HCT116 (cell line): ENCODE measurements at regions not wholly inside any gene's neighbourhood (a gene's known extent, or its start where the extent isn't known, plus 50 kb on each side); places are given as distances from the start of the nearest gene placed in this dataset.

Experiments
- ATAC-seq: fragments of 200-7000 bp; cut with Tn5 transposase; 2 replicates; pipeline ENCODE4 v1.9.1; 2020; ENCODE audit warnings: mild to moderate bottlenecking, moderate library complexity
- BruUV-seq: library from RNA; stranded (reverse); fragments of 400-500 nt; replicated peaks from 2 replicates; lab custom pipeline; 2021; lab: Mats Ljungman, UMichigan
- CTCF ChIA-PET: fragments of 300-600 bp; sonication (Branson Sonifier 250); formaldehyde crosslinking; loops from one replicate; lab custom pipeline; 2021; ENCODE audit warnings: antibody characterized with exemption; lab: Charles Lee
- POLR2A ChIA-PET: fragments of 300-600, 350-600 bp; sonication (Branson Sonifier 250); formaldehyde crosslinking; loops from one replicate; lab custom pipeline; 2021; ENCODE audit warnings: antibody characterized with exemption; lab: Charles Lee
- RAD21 ChIA-PET, 2 experiments: fragments of 300-600 bp; sonication (Branson Sonifier 250); formaldehyde crosslinking; loops; one replicate each; lab custom pipeline; 2023; ENCODE audit warnings: low total read pairs in 2 of 2; ENCODE audit not compliant: uncharacterized antibody in 2 of 2, unreplicated experiment in 2 of 2, low non-redundant PET in 1 of 2; lab: Charles Lee
- DNase-seq: peaks from one replicate; pipeline ENCODE4 v3.0.0-alpha.2; 2010; ENCODE audit warnings: low read depth, low spot score
- H2AFZ ChIP-seq: fragments of 200-600 bp; shearing (Covaris generic), sonication (generic); 2 replicates; pipeline ENCODE4 v1.6.1; 2017; ENCODE audit warnings: low read depth, mixed run types, mixed read lengths, antibody characterized with exemption, low read length; ENCODE audit not compliant: poor library complexity, severe bottlenecking
- H3K27ac ChIP-seq: 2 replicates; pipeline ENCODE4 v1.5.1; 2012; ENCODE audit warnings: low read depth, low read length
- H3K27me3 ChIP-seq: fragments of 200-600 bp; sonication (generic); 2 replicates; pipeline ENCODE4 v1.6.1; 2016; ENCODE audit warnings: mixed run types, low read length, mixed read lengths; ENCODE audit not compliant: insufficient read depth
- H3K36me3 ChIP-seq, 2 experiments: fragments of 200-500 bp in 1 of 2; fragments of 200-600 bp in 1 of 2; sonication (Bioruptor generic) in 1 of 2; sonication (generic) in 1 of 2; 2 replicates each; pipeline versions ENCODE4 v1.5.1 to v1.6.1; 2014 to 2016; ENCODE audit warnings: low read length in 2 of 2, inconsistent platforms in 1 of 2, mixed read lengths in 1 of 2, mixed run types in 1 of 2; ENCODE audit not compliant: insufficient read depth in 2 of 2, control insufficient read depth in 1 of 2
- H3K4me1 ChIP-seq, 2 experiments: fragments of 200-600 bp in 1 of 2; sonication (generic) in 1 of 2; 2 replicates each; pipeline versions ENCODE4 v1.5.1 to v1.6.1; 2012 to 2017; ENCODE audit warnings: low read length in 2 of 2, inconsistent platforms in 1 of 2, mild to moderate bottlenecking in 1 of 2, mixed read lengths in 1 of 2, mixed run types in 1 of 2, moderate library complexity in 1 of 2; ENCODE audit not compliant: insufficient read depth in 2 of 2, control insufficient read depth in 1 of 2
- H3K4me2 ChIP-seq: fragments of 200-600 bp; sonication (generic); 2 replicates; pipeline ENCODE4 v1.6.1; 2017; ENCODE audit warnings: mixed run types, low read length, mixed read lengths
- H3K4me3 ChIP-seq, 2 experiments: fragments of 200-600 bp in 1 of 2; sonication (generic) in 1 of 2; replicated peaks in 1 of 2; 2 replicates each; pipeline ENCODE4 v1.5.1; 2011 to 2016; ENCODE audit warnings: low read length in 2 of 2, control low read depth in 1 of 2, low read depth in 1 of 2, mild to moderate bottlenecking in 1 of 2, mixed read lengths in 1 of 2, mixed run types in 1 of 2
- H3K79me2 ChIP-seq: fragments of 200-600 bp; sonication (generic); 2 replicates; pipeline ENCODE4 v1.6.1; 2017; ENCODE audit warnings: mild to moderate bottlenecking, mixed run types, low read length, moderate library complexity, mixed read lengths; ENCODE audit not compliant: insufficient read depth
- H3K9ac ChIP-seq: fragments of 200-600 bp; sonication (generic); 2 replicates; pipeline ENCODE4 v1.6.1; 2016; ENCODE audit warnings: low read length, mixed read lengths
- H3K9me2 ChIP-seq: fragments of 200-600 bp; sonication (generic), shearing (Covaris generic); 2 replicates; pipeline ENCODE4 v1.6.1; 2017; ENCODE audit warnings: mixed run types, mild to moderate bottlenecking, moderate library complexity; ENCODE audit not compliant: insufficient read depth
- H3K9me3 ChIP-seq, 2 experiments: fragments of 200-500 bp in 1 of 2; fragments of 200-600 bp in 1 of 2; sonication (Bioruptor generic) in 1 of 2; sonication (generic) in 1 of 2; 2 replicates each; pipeline ENCODE4 v1.6.1; 2014 to 2017; ENCODE audit warnings: low read length in 2 of 2, mixed read lengths in 2 of 2, inconsistent platforms in 1 of 2, low read depth in 1 of 2, mild to moderate bottlenecking in 1 of 2, mixed run types in 1 of 2, moderate library complexity in 1 of 2; ENCODE audit not compliant: control insufficient read depth in 1 of 2, insufficient read depth in 1 of 2
- H4K20me1 ChIP-seq: fragments of 200-600 bp; sonication (generic), shearing (Covaris generic); 2 replicates; pipeline ENCODE4 v1.6.1; 2017; ENCODE audit warnings: mixed run types, mild to moderate bottlenecking, moderate library complexity; ENCODE audit not compliant: insufficient read depth
- ATF3 ChIP-seq: IDR thresholded peaks from 2 replicates; pipeline ENCODE4 v1.6.1; 2012
- CEBPB ChIP-seq: IDR thresholded peaks from 2 replicates; pipeline ENCODE4 v1.6.1; 2012; ENCODE audit warnings: low read depth
- EGR1 ChIP-seq: IDR thresholded peaks from 2 replicates; pipeline ENCODE4 v1.6.1; 2012; ENCODE audit warnings: low read depth
- ELF1 ChIP-seq: IDR thresholded peaks from 2 replicates; pipeline ENCODE4 v1.6.1; 2012; ENCODE audit warnings: low read depth, borderline replicate concordance
- EZH2 ChIP-seq: fragments of 200-600 bp; sonication (generic); IDR thresholded peaks from 2 replicates; pipeline ENCODE4 v1.6.1; 2017; ENCODE audit warnings: antibody characterized with exemption, mixed run types
- EZH2phosphoT487 ChIP-seq: fragments of 200-600 bp; IDR thresholded peaks from 2 replicates; pipeline ENCODE4 v1.6.1; 2018; ENCODE audit warnings: antibody characterized with exemption, borderline replicate concordance
- JUND ChIP-seq: IDR thresholded peaks from 2 replicates; pipeline ENCODE4 v1.6.1; 2012
- MAX ChIP-seq: IDR thresholded peaks from 2 replicates; pipeline ENCODE4 v1.6.1; 2012
- POLR2A ChIP-seq: IDR thresholded peaks from 2 replicates; pipeline ENCODE4 v1.7.0; 2011; ENCODE audit warnings: borderline replicate concordance; ENCODE audit not compliant: insufficient read depth, insufficient read length; ENCODE audit errors: extremely low read depth
- POLR2AphosphoS5 ChIP-seq: IDR thresholded peaks from 2 replicates; pipeline ENCODE4 v1.6.1; 2011; ENCODE audit warnings: mild to moderate bottlenecking, low read depth, low read length, moderate library complexity
- RAD21 ChIP-seq: IDR thresholded peaks from 2 replicates; pipeline ENCODE4 v1.6.1; 2012; ENCODE audit warnings: low read depth, mild to moderate bottlenecking
- SIN3A ChIP-seq: IDR thresholded peaks from 2 replicates; pipeline ENCODE4 v1.6.1; 2012; ENCODE audit warnings: low read depth
- SP1 ChIP-seq: IDR thresholded peaks from 2 replicates; pipeline ENCODE4 v1.6.1; 2012; ENCODE audit warnings: low read depth
- SRF ChIP-seq: IDR thresholded peaks from 2 replicates; pipeline ENCODE4 v1.6.1; 2012; ENCODE audit warnings: low read depth
- TCF7L2 ChIP-seq: IDR thresholded peaks from 2 replicates; pipeline ENCODE4 v1.7.0; 2011; ENCODE audit warnings: borderline replicate concordance, inconsistent platforms; ENCODE audit not compliant: insufficient read depth, insufficient read length; ENCODE audit errors: extremely low read depth
- ZFX ChIP-seq: fragments of 450-650 bp; IDR thresholded peaks from 2 replicates; pipeline ENCODE4 v1.6.1; 2017
- ZNF274 ChIP-seq: fragments of 200-500 bp; sonication (Bioruptor generic); IDR thresholded peaks from 2 replicates; pipeline ENCODE4 v1.6.1; 2014; ENCODE audit warnings: mild to moderate bottlenecking, low read depth, low read length, inconsistent platforms
- intact Hi-C: fragments of 100-400 bp; cut with micrococcal nuclease; formaldehyde crosslinking; loops from 2 replicates; pipeline ENCODE4 v1.10.0; 2022
- TF ChIP-seq, protein P1 (sequence below): IDR thresholded peaks from 2 replicates; pipeline ENCODE4 v1.6.1; 2011; ENCODE audit warnings: mild to moderate bottlenecking, low read length, moderate library complexity; ENCODE audit not compliant: insufficient replicate concordance; ENCODE audit errors: extremely low read depth

DNA sequence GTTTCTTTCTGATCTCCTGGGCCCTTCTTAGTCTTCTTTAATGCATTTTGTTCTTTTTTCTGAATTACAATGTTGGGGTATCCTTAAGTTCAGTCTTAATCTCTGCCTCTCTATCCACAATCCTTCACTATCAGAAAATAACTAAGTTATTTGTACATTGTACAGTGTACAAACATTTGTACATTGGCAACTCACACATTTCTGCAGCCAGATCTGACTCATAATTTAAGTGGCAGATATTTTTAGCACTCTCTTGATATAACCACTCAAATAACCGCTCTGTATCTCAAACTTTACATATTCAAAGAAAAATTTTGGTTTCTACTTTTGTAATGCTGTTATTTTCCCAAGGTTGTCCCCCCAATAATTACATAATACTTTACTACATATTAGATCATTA, 691.1 kb upstream of the SPRY2 start:
- no peak overlapping the region for H3K4me2 ChIP-seq
- no peaks in the 10 kb centered on the region for H3K36me3 ChIP-seq
- RAD21 ChIA-PET = no interaction called here
- BruUV-seq = no TSS peak
- ATAC-seq = no peak
- H3K4me3 ChIP-seq = no peak overlapping the region
- CTCF ChIA-PET = no interaction called here
- POLR2A ChIA-PET = no interaction called here
- intact Hi-C loops = no loop called here
- TF ChIP-seq TCF7L2 (no peak), EZH2phosphoT487 (no peak), ELF1 (no peak), JUND (no peak)
- no peak overlapping the region for H3K27ac ChIP-seq
- no peaks in the 10 kb centered on the region for H3K9me3 ChIP-seq
- DNase-seq = no peak
- H4K20me1 ChIP-seq = no peaks in the 10 kb centered on the region; the same call in 1 of the 2 replicates
- no peaks in the 10 kb centered on the region for H3K79me2 ChIP-seq
- H3K9me2 ChIP-seq = no peaks in the 10 kb centered on the region
- H3K9ac ChIP-seq = no peak overlapping the region
- H3K4me1 ChIP-seq = no peaks in the 10 kb centered on the region
- H2AFZ ChIP-seq = no peak overlapping the region
- no peaks in the 10 kb centered on the region for H3K27me3 ChIP-seq

DNA sequence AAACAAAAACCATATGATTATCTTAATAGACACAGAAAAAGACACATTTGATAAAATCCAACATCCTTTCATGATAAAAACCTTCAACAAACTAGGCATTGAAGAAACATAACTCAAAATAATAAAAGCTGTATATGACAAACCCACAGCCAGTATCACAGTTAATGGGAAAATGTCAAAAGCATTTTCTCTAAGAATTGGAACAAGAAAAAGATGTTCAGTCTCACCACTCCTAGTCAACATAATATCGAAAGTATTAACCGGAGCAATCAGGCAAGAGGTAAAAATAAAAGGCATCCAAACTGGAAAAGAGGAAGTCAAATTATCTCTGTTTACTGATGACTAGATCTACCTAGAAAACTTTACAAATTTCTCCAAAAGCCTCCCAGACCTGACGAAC, 684.2 kb upstream of the SPRY2 start:
- Histone ChIP-seq H3K79me2 (no peaks in the 10 kb centered on the region), H3K36me3 (no peaks in the 10 kb centered on the region), H3K27ac (no peak overlapping the region), H3K9me2 (no peaks in the 10 kb centered on the region), H3K4me3 (no peak overlapping the region), H3K4me2 (no peak overlapping the region), H3K4me1 (no peaks in the 10 kb centered on the region), H4K20me1 (no peaks in the 10 kb centered on the region), H3K27me3 (no peaks in the 10 kb centered on the region), H2AFZ (no peak overlapping the region), H3K9me3 (peaks cover 0 to 3% of the 10 kb centered on the region in 2 experiments; a peak in 1 of 4 replicates), H3K9ac (no peak overlapping the region)
- TF ChIP-seq POLR2A = no peak
- no peak for TF ChIP-seq SRF
- no peak for TF ChIP-seq ZFX
- no peak for TF ChIP-seq SIN3A
- no peak for TF ChIP-seq ZNF274
- TF ChIP-seq ATF3 = no peak
- no peak for TF ChIP-seq RAD21
- TF ChIP-seq EGR1 = no peak
- TF ChIP-seq POLR2AphosphoS5 = no peak
- no peak for TF ChIP-seq EZH2
- TF ChIP-seq, protein P1, sequence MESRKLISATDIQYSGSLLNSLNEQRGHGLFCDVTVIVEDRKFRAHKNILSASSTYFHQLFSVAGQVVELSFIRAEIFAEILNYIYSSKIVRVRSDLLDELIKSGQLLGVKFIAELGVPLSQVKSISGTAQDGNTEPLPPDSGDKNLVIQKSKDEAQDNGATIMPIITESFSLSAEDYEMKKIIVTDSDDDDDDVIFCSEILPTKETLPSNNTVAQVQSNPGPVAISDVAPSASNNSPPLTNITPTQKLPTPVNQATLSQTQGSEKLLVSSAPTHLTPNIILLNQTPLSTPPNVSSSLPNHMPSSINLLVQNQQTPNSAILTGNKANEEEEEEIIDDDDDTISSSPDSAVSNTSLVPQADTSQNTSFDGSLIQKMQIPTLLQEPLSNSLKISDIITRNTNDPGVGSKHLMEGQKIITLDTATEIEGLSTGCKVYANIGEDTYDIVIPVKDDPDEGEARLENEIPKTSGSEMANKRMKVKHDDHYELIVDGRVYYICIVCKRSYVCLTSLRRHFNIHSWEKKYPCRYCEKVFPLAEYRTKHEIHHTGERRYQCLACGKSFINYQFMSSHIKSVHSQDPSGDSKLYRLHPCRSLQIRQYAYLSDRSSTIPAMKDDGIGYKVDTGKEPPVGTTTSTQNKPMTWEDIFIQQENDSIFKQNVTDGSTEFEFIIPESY = no peak
- TF ChIP-seq JUND = no peak
- no peak for TF ChIP-seq MAX
- no peak for TF ChIP-seq TCF7L2
- no peak for TF ChIP-seq ELF1
- no peak for TF ChIP-seq SP1
- no peak for TF ChIP-seq CEBPB
- ATAC-seq = no peak
- POLR2A ChIA-PET = no interaction called here
- CTCF ChIA-PET = no interaction called here
- BruUV-seq = no TSS peak
- DNase-seq = no peak
- intact Hi-C loops = no loop called here
- RAD21 ChIA-PET = no interaction called here
